Nephron progenitor cell (in vitro differentiated cells): ENCODE measurements at regions not wholly inside any gene's neighbourhood (a gene's known extent, or its start where the extent isn't known, plus 50 kb on each side); places are given as distances from the start of the nearest gene placed in this dataset.

Experiments
- DNase-seq: peaks from one replicate; pipeline ENCODE4 v3.0.0; 2021
- H3K27ac Mint-ChIP-seq: 2 replicates; pipeline ENCODE4 v1.8.0; 2021; ENCODE audit warnings: mild to moderate bottlenecking, moderate library complexity, mixed read lengths
- H3K27me3 Mint-ChIP-seq: 2 replicates; pipeline ENCODE4 v1.8.0; 2021; ENCODE audit warnings: mild to moderate bottlenecking, low read depth, mixed read lengths; ENCODE audit not compliant: poor library complexity
- H3K36me3 Mint-ChIP-seq: 2 replicates; pipeline ENCODE4 v1.8.0; 2021; ENCODE audit warnings: low read depth, mixed read lengths
- H3K4me1 Mint-ChIP-seq: 2 replicates; pipeline ENCODE4 v1.8.0; 2021; ENCODE audit warnings: mixed read lengths
- H3K4me3 Mint-ChIP-seq: 2 replicates; pipeline ENCODE4 v1.8.0; 2021; ENCODE audit warnings: mild to moderate bottlenecking, moderate library complexity, mixed read lengths
- H3K9me3 Mint-ChIP-seq: 2 replicates; pipeline ENCODE4 v1.8.0; 2021; ENCODE audit warnings: mild to moderate bottlenecking, moderate library complexity, mixed read lengths
- CTCF ChIP-seq: fragments of 200-600 bp; sonication (generic); IDR thresholded peaks from 2 replicates; pipeline ENCODE4 v1.5.0; 2021; ENCODE audit warnings: antibody characterized with exemption

DNA sequence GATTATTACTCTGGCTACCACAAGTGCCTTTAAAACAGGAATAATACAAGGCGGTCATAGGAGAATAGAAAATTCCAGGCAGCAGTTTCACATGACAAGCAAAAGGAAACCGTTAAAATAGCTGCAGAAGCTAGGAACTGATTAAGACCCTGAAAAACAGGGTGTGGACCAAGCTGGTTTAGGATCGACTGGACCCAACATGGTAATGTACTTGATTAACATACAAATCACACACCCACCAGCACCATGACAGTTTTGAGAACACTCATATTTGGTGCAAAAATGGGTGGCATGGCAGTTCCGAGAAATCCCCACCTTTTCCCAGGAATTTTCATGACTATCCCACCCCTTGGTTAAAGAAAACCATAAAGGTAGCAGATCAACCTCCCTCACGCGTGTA is 51.9 kb upstream of the TMEM163 start:
- no peaks in the 10 kb centered on the region for H3K9me3 Mint-ChIP-seq
- TF ChIP-seq CTCF, result no peak
- peaks cover 4% of the 10 kb centered on the region for H3K27me3 Mint-ChIP-seq
- H3K27ac Mint-ChIP-seq, result no peak overlapping the region
- no peaks in the 10 kb centered on the region for H3K36me3 Mint-ChIP-seq
- H3K4me3 Mint-ChIP-seq, result no peak overlapping the region
- H3K4me1 Mint-ChIP-seq, result peaks cover 14% of the 10 kb centered on the region
- no peak for DNase-seq

- TF ChIP-seq CTCF, result no peak
- Mint-ChIP-seq H3K27ac (no peak overlapping the region), H3K36me3 (no peaks in the 10 kb centered on the region), H3K9me3 (no peaks in the 10 kb centered on the region), H3K27me3 (peaks cover 4% of the 10 kb centered on the region), H3K4me3 (no peak overlapping the region), H3K4me1 (peaks cover 14% of the 10 kb centered on the region)
- no peak for DNase-seq
These were observed 52.6 kb upstream of the TMEM163 start for GRCh38 chr2:134771313-134771801.

DNA sequence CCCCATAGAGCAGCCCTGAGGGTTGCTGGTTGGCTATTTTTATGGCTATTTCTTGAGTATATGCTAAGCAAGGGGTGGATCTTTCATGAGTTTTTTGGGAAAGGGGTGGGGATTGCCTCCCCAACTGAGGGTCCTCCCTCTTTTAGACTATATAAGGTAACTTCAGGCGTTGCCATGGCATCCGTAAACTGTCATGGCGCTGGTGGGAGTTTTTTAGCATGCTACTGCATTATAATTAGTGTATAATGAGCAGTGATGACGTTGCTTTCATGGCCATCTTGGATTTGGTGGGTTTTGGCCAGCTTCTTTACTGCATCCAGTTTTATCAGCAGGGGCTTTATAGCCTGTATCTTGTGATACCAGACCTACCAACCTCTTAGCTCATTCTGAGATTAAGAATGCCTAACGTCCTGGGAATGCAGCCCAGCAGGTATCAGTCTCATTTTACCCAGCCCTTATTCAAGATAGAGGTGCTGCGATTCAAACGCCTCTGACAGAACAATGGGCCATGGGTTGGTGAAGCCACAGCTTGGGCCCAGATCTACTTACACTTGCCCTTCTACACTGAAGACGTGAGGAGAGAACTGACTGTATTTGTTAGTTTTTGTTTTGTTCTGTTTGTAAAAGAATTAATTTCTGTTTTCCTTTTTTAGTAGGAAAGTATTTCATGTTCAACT is 53.8 kb upstream of the TMEM163 start:
- no peaks in the 10 kb centered on the region for H3K9me3 Mint-ChIP-seq
- no peaks in the 10 kb centered on the region for H3K36me3 Mint-ChIP-seq
- DNase-seq, result no peak
- no peak overlapping the region for H3K4me3 Mint-ChIP-seq
- peaks cover 14% of the 10 kb centered on the region for H3K4me1 Mint-ChIP-seq
- no peak overlapping the region for H3K27ac Mint-ChIP-seq
- no peak for TF ChIP-seq CTCF
- peaks cover 8% of the 10 kb centered on the region for H3K27me3 Mint-ChIP-seq

GRCh38 chr2:134773335-134773734 is 54.5 kb upstream of the TMEM163 start:
- peaks cover 8% of the 10 kb centered on the region for H3K27me3 Mint-ChIP-seq
- DNase-seq, result no peak
- no peak for TF ChIP-seq CTCF
- H3K9me3 Mint-ChIP-seq, result no peaks in the 10 kb centered on the region
- no peak overlapping the region for H3K4me3 Mint-ChIP-seq
- H3K36me3 Mint-ChIP-seq, result no peaks in the 10 kb centered on the region
- H3K27ac Mint-ChIP-seq, result no peak overlapping the region
- H3K4me1 Mint-ChIP-seq, result peaks cover 14% of the 10 kb centered on the region

- Mint-ChIP-seq H3K27ac (no peak overlapping the region), H3K4me1 (peaks cover 14% of the 10 kb centered on the region), H3K9me3 (no peaks in the 10 kb centered on the region), H3K27me3 (peaks cover 11% of the 10 kb centered on the region), H3K4me3 (no peak overlapping the region), H3K36me3 (no peaks in the 10 kb centered on the region)
- no peak for DNase-seq
- no peak for TF ChIP-seq CTCF
These were observed 55.3 kb upstream of the TMEM163 start for GRCh38 chr2:134773759-134774742.
